ENCODE measurements at regions not wholly inside any gene's neighbourhood (a gene's known extent, or its start where the extent isn't known, plus 50 kb on each side); places are given as distances from the start of the nearest gene placed in this dataset.

DNA sequence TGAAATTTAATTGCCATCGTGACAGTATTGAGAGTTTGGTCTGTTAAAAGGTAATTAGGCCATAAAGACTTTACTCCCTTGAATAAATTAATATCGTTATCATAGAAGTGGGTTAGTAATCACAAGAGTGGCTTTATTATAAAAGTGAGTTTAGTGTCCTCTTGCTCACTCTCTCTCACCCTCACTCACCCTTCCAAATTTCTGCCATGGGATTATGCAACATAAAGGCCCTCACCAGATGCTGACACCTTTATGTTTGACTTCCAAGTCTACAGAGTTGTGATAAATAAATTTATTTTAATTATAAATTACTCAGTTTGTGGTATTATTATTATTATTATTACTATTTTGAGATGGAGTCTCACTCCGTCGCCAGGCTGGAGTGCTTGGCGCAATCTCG, 1070.8 kb downstream of the PCDH18 start:
- no peak overlapping the region for H2AFZ ChIP-seq (ENCODE audit: insufficient read depth, low read depth, low read length, poor library complexity, severe bottlenecking)
- no peaks in the 10 kb centered on the region for H3K79me2 ChIP-seq (ENCODE audit: control insufficient read depth, insufficient read depth, low read length)
- H3K27ac Mint-ChIP-seq, result no peak overlapping the region
- no peak for TF ChIP-seq EZH2 (IDR thresholded peaks at IDR 0.05; ENCODE audit: borderline replicate concordance, insufficient read depth, low read depth, low read length, poor library complexity, severe bottlenecking)
- TF ChIP-seq, protein P1, sequence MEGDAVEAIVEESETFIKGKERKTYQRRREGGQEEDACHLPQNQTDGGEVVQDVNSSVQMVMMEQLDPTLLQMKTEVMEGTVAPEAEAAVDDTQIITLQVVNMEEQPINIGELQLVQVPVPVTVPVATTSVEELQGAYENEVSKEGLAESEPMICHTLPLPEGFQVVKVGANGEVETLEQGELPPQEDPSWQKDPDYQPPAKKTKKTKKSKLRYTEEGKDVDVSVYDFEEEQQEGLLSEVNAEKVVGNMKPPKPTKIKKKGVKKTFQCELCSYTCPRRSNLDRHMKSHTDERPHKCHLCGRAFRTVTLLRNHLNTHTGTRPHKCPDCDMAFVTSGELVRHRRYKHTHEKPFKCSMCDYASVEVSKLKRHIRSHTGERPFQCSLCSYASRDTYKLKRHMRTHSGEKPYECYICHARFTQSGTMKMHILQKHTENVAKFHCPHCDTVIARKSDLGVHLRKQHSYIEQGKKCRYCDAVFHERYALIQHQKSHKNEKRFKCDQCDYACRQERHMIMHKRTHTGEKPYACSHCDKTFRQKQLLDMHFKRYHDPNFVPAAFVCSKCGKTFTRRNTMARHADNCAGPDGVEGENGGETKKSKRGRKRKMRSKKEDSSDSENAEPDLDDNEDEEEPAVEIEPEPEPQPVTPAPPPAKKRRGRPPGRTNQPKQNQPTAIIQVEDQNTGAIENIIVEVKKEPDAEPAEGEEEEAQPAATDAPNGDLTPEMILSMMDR (IDR thresholded peaks at IDR 0.05), result no peak
- ATAC-seq (ENCODE audit: low read depth) (no peak), DNase-seq (no peak)
- WGBS (ENCODE audit: insufficient coverage), result 100% methylated on average over 2 of the region's 6 CpGs
- intact Hi-C loops (cut with micrococcal nuclease), result no loop called here
- no peak overlapping the region for H3K9ac ChIP-seq (ENCODE audit: low read length)
- no peaks in the 10 kb centered on the region for H3K4me1 Mint-ChIP-seq
- no peaks in the 10 kb centered on the region for H3K27me3 ChIP-seq (replicated peaks in 1 of 4; ENCODE audit: control extremely low read depth in 1 of 4, control insufficient read depth in 3 of 4, insufficient read depth in 4 of 4, low read length in 3 of 4)
- H3K36me3 ChIP-seq (replicated peaks in 1 of 2; ENCODE audit: control extremely low read depth in 1 of 2, control insufficient read depth in 1 of 2, extremely low read depth in 1 of 2, insufficient read depth in 2 of 2, low read length in 1 of 2), result no peaks in the 10 kb centered on the region
- no peaks in the 10 kb centered on the region for H3K27me3 Mint-ChIP-seq
- no peak overlapping the region for H3K4me3 Mint-ChIP-seq
- H3K27ac ChIP-seq (ENCODE audit: low read length in 2 of 2), result no peak overlapping the region
- no peaks in the 10 kb centered on the region for H4K20me1 ChIP-seq (ENCODE audit: control insufficient read depth, insufficient read depth, low read length, poor library complexity, severe bottlenecking)
- H3K4me3 ChIP-seq (ENCODE audit: control extremely low read depth in 1 of 5, extremely low read depth in 1 of 5, insufficient read depth in 1 of 5, low read depth in 2 of 5, low read length in 4 of 5), result no peak overlapping the region
- POLR2A ChIA-PET, result no interaction called here
- CTCF ChIA-PET, result no interaction called here
- H3K9me3 ChIP-seq (ENCODE audit: control extremely low read depth in 1 of 3, control insufficient read depth in 2 of 3, insufficient read depth in 1 of 3, low read length in 2 of 3), result peaks cover 0 to 13% (median 0%) of the 10 kb centered on the region in 3 donors
- H3K4me2 ChIP-seq (replicated peaks; ENCODE audit: low read depth, low read length, poor library complexity, severe bottlenecking), result no peak overlapping the region
- H3K4me1 ChIP-seq (ENCODE audit: control insufficient read depth in 2 of 2, insufficient read depth in 2 of 2, low read length in 2 of 2), result no peaks in the 10 kb centered on the region
- H3K9me3 Mint-ChIP-seq (ENCODE audit: insufficient read depth), result peaks cover 3% of the 10 kb centered on the region

DNA sequence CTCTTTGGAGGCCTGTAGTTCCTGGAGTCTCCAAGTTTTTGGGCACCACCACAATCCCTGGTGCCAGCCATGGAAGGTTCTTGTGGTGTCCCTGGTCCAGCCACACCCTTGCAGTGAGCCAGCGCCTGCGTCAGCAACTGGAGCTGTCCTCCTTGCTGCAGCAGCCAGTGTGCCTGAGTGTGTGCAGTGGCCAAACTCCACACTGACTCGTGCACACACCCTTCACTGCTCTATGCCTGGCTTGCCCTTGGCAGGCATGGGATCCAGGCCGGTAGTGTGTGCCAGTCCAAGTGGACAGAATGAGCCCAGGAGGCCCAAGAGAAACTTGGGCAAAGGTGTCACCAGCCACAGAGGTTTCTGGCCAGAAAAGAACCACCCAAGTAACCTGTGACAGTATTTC, 1074.0 kb downstream of the PCDH18 start:
- POLR2A ChIA-PET, result no interaction called here
- intact Hi-C loops (cut with micrococcal nuclease), result no loop called here
- DNase-seq (no peak), ATAC-seq (ENCODE audit: low read depth) (no peak)
- Histone ChIP-seq H3K9ac (ENCODE audit: low read length) (no peak overlapping the region), H3K4me1 (ENCODE audit: control insufficient read depth in 2 of 2, insufficient read depth in 2 of 2, low read length in 2 of 2) (no peaks in the 10 kb centered on the region), H3K36me3 (replicated peaks in 1 of 2; ENCODE audit: control extremely low read depth in 1 of 2, control insufficient read depth in 1 of 2, extremely low read depth in 1 of 2, insufficient read depth in 2 of 2, low read length in 1 of 2) (no peaks in the 10 kb centered on the region), H3K27ac (ENCODE audit: low read length in 2 of 2) (no peak overlapping the region), H4K20me1 (ENCODE audit: control insufficient read depth, insufficient read depth, low read length, poor library complexity, severe bottlenecking) (no peaks in the 10 kb centered on the region), H3K4me3 (ENCODE audit: control extremely low read depth in 1 of 5, extremely low read depth in 1 of 5, insufficient read depth in 1 of 5, low read depth in 2 of 5, low read length in 4 of 5) (no peak overlapping the region), H3K4me2 (replicated peaks; ENCODE audit: low read depth, low read length, poor library complexity, severe bottlenecking) (no peak overlapping the region), H2AFZ (ENCODE audit: insufficient read depth, low read depth, low read length, poor library complexity, severe bottlenecking) (no peak overlapping the region), H3K27me3 (replicated peaks in 1 of 4; ENCODE audit: control extremely low read depth in 1 of 4, control insufficient read depth in 3 of 4, insufficient read depth in 4 of 4, low read length in 3 of 4) (no peaks in the 10 kb centered on the region), H3K79me2 (ENCODE audit: control insufficient read depth, insufficient read depth, low read length) (no peaks in the 10 kb centered on the region), H3K9me3 (ENCODE audit: control extremely low read depth in 1 of 3, control insufficient read depth in 2 of 3, insufficient read depth in 1 of 3, low read length in 2 of 3) (peaks cover 0 to 13% (median 0%) of the 10 kb centered on the region in 3 donors)
- WGBS (ENCODE audit: insufficient coverage), result 89% methylated on average over 4 of the region's 4 CpGs
- Mint-ChIP-seq H3K4me3 (no peak overlapping the region), H3K4me1 (no peaks in the 10 kb centered on the region), H3K9me3 (ENCODE audit: insufficient read depth) (peaks cover 3% of the 10 kb centered on the region), H3K27ac (no peak overlapping the region), H3K27me3 (no peaks in the 10 kb centered on the region)
- no peak for TF ChIP-seq EZH2 (IDR thresholded peaks at IDR 0.05; ENCODE audit: borderline replicate concordance, insufficient read depth, low read depth, low read length, poor library complexity, severe bottlenecking)
- TF ChIP-seq, protein P1 (IDR thresholded peaks at IDR 0.05), result no peak
- CTCF ChIA-PET, result no interaction called here
